H1 (cell line): ENCODE measurements at regions not wholly inside any gene's neighbourhood (a gene's known extent, or its start where the extent isn't known, plus 50 kb on each side); places are given as distances from the start of the nearest gene placed in this dataset.

ENCODE experiments used
- CTCF ChIA-PET: fragments of 300-600 bp; sonication (Branson Sonifier 250); formaldehyde crosslinking; loops from one replicate; lab custom pipeline; 2021; ENCODE audit not compliant: partially characterized antibody; lab: Charles Lee
- POLR2A ChIA-PET: fragments of 300-600 bp; sonication (Branson Sonifier 250); formaldehyde crosslinking; loops from one replicate; lab custom pipeline; 2021; ENCODE audit warnings: inconsistent platforms; ENCODE audit not compliant: partially characterized antibody; lab: Charles Lee
- DNase-seq, 2 experiments: peaks; one replicate each; pipeline versions ENCODE4 v3.0.0 to v3.0.0-alpha.2; 2010 to 2022; ENCODE audit warnings: low spot score in 2 of 2, low read depth in 1 of 2, mixed read lengths in 1 of 2
- FAIRE-seq: peaks from 2 replicates; lab custom pipeline; 2011; peaks lifted over from hg19 to GRCh38; lab: Jason Lieb, UNC
- H2AFZ ChIP-seq: 2 replicates; pipeline ENCODE4 v1.8.1; 2012; ENCODE audit warnings: low read length, inconsistent platforms
- H2AK5ac ChIP-seq: 2 replicates; pipeline ENCODE4 v1.6.1; 2013; ENCODE audit warnings: low read depth, low read length
- H2BK120ac ChIP-seq: replicated peaks from 2 replicates; pipeline ENCODE3; 2013; ENCODE audit warnings: low read depth, low read length, inconsistent platforms
- H2BK12ac ChIP-seq: 2 replicates; pipeline ENCODE4 v1.6.1; 2013; ENCODE audit warnings: low read depth, low read length
- H2BK15ac ChIP-seq: 2 replicates; pipeline ENCODE4 v1.6.1; 2013; ENCODE audit warnings: low read length
- H2BK20ac ChIP-seq: 2 replicates; pipeline ENCODE4 v1.6.1; 2013; ENCODE audit warnings: low read length
- H2BK5ac ChIP-seq: 2 replicates; pipeline ENCODE4 v1.6.1; 2013; ENCODE audit warnings: low read depth, low read length
- H3K14ac ChIP-seq: 2 replicates; pipeline ENCODE4 v1.6.1; 2013; ENCODE audit warnings: inconsistent platforms; ENCODE audit not compliant: insufficient read length
- H3K18ac ChIP-seq: 2 replicates; pipeline ENCODE4 v1.6.1; 2013; ENCODE audit warnings: low read length; ENCODE audit errors: extremely low read depth
- H3K23ac ChIP-seq: 2 replicates; pipeline ENCODE4 v1.6.1; 2013; ENCODE audit warnings: inconsistent platforms; ENCODE audit not compliant: insufficient read length
- H3K23me2 ChIP-seq: 2 replicates; pipeline ENCODE4 v1.6.1; 2013; ENCODE audit warnings: low read depth, low read length
- H3K27ac ChIP-seq: 2 replicates; pipeline ENCODE4 v1.6.1; 2011; ENCODE audit warnings: low read depth, low read length, inconsistent platforms
- H3K27me3 ChIP-seq, 4 experiments: replicated peaks in 1 of 4; 1 replicate in 1 of 4; 2 replicates in 3 of 4; pipeline versions ENCODE4 v1.6.1 to v1.8.1; 2011 to 2013; ENCODE audit warnings: low read length in 3 of 4, mild to moderate bottlenecking in 3 of 4, inconsistent platforms in 2 of 4, mixed read lengths in 2 of 4, moderate library complexity in 1 of 4; ENCODE audit not compliant: control insufficient read depth in 3 of 4, insufficient read depth in 3 of 4; ENCODE audit errors: extremely low read depth in 1 of 4
- H3K36me3 ChIP-seq, 4 experiments: 2 replicates each; pipeline versions ENCODE4 v1.6.1 to v1.8.1; 2011 to 2013; ENCODE audit warnings: mild to moderate bottlenecking in 4 of 4, low read length in 3 of 4, moderate library complexity in 2 of 4, control low read depth in 1 of 4, inconsistent platforms in 1 of 4; ENCODE audit not compliant: insufficient read depth in 4 of 4, control insufficient read depth in 2 of 4
- H3K4ac ChIP-seq: replicated peaks from 2 replicates; pipeline ENCODE3; 2013; ENCODE audit warnings: low read length, low read depth, mixed read lengths, inconsistent platforms; ENCODE audit not compliant: insufficient read length
- H3K4me1 ChIP-seq, 4 experiments: replicated peaks in 1 of 4; 1 replicate in 1 of 4; 2 replicates in 3 of 4; pipeline versions ENCODE4 v1.6.1 to v1.8.1; 2011 to 2013; ENCODE audit warnings: low read length in 3 of 4, inconsistent platforms in 2 of 4, mixed read lengths in 1 of 4; ENCODE audit not compliant: insufficient read depth in 4 of 4, control insufficient read depth in 3 of 4
- H3K4me2 ChIP-seq, 2 experiments: 2 replicates each; pipeline versions ENCODE4 v1.6.1 to v1.8.1; 2011 to 2013; ENCODE audit warnings: low read depth in 2 of 2, low read length in 2 of 2, control low read depth in 1 of 2, inconsistent platforms in 1 of 2, mild to moderate bottlenecking in 1 of 2; ENCODE audit not compliant: insufficient read depth in 1 of 2
- H3K4me3 ChIP-seq, 4 experiments: fragments of 200-600, 300-600 bp in 1 of 4; sonication (generic), shearing (Covaris generic), sonication (Bioruptor Twin) in 1 of 4; 2 replicates each; pipeline versions ENCODE4 v1.5.1 to v1.8.1; 2011 to 2016; ENCODE audit warnings: low read length in 4 of 4, low read depth in 3 of 4, control low read depth in 2 of 4, inconsistent platforms in 2 of 4, mild to moderate bottlenecking in 2 of 4, mixed read lengths in 1 of 4, moderate library complexity in 1 of 4; ENCODE audit not compliant: insufficient read depth in 2 of 4; ENCODE audit errors: extremely low read depth in 1 of 4
- H3K56ac ChIP-seq: replicated peaks from 2 replicates; pipeline ENCODE3; 2013; ENCODE audit warnings: low read depth, mild to moderate bottlenecking, mixed read lengths, low read length, inconsistent platforms; ENCODE audit not compliant: insufficient read length
- H3K79me1 ChIP-seq: 2 replicates; pipeline ENCODE4 v1.6.1; 2013; ENCODE audit warnings: low read depth, low read length, control low read depth
- H3K79me2 ChIP-seq, 2 experiments: 2 replicates each; pipeline versions ENCODE4 v1.6.1 to v1.8.1; 2012 to 2013; ENCODE audit warnings: low read length in 2 of 2, mild to moderate bottlenecking in 2 of 2, inconsistent platforms in 1 of 2; ENCODE audit not compliant: insufficient read depth in 2 of 2, control insufficient read depth in 1 of 2
- H3K9ac ChIP-seq, 4 experiments: replicated peaks in 1 of 4; 1 replicate in 1 of 4; 2 replicates in 3 of 4; pipeline versions ENCODE4 v1.6.1 to v1.8.1; 2011 to 2013; ENCODE audit warnings: low read depth in 3 of 4, low read length in 3 of 4, control low read depth in 2 of 4, mild to moderate bottlenecking in 2 of 4, moderate library complexity in 2 of 4, inconsistent platforms in 1 of 4; ENCODE audit errors: extremely low read depth in 1 of 4
- H3K9me3 ChIP-seq, 2 experiments: 2 replicates each; pipeline versions ENCODE4 v1.6.1 to v1.8.1; 2012 to 2013; ENCODE audit warnings: mild to moderate bottlenecking in 2 of 2, moderate library complexity in 2 of 2, control low read depth in 1 of 2, inconsistent platforms in 1 of 2, low read depth in 1 of 2, low read length in 1 of 2, mixed read lengths in 1 of 2; ENCODE audit not compliant: insufficient read depth in 2 of 2
- H4K20me1 ChIP-seq, 2 experiments: replicated peaks in 1 of 2; 2 replicates each; pipeline versions ENCODE3 to v1.8.1; 2011 to 2013; ENCODE audit warnings: inconsistent platforms in 2 of 2, low read length in 2 of 2, mild to moderate bottlenecking in 1 of 2; ENCODE audit not compliant: insufficient read depth in 2 of 2, control insufficient read depth in 1 of 2
- H4K5ac ChIP-seq: 2 replicates; pipeline ENCODE4 v1.6.1; 2013; ENCODE audit warnings: low read length, low read depth, mixed read lengths, inconsistent platforms; ENCODE audit not compliant: insufficient read length
- H4K8ac ChIP-seq: 2 replicates; pipeline ENCODE4 v1.8.0; 2013; ENCODE audit warnings: mild to moderate bottlenecking, moderate library complexity, low read length, inconsistent platforms; ENCODE audit not compliant: insufficient read depth; ENCODE audit errors: extremely low read depth
- H4K91ac ChIP-seq: replicated peaks from 2 replicates; pipeline ENCODE3; 2013; ENCODE audit warnings: low read length, mixed read lengths, inconsistent platforms; ENCODE audit not compliant: insufficient read length
- JUND ChIP-seq: IDR thresholded peaks from 2 replicates; pipeline ENCODE4 v1.6.1; 2011; ENCODE audit warnings: mild to moderate bottlenecking, improper control_type of control experiment, low read length
- POLR2A ChIP-seq, 2 experiments: IDR thresholded peaks; 1 replicate in 1 of 2; 2 replicates in 1 of 2; pipeline ENCODE4 v1.6.1; 2011; ENCODE audit warnings: low read depth in 2 of 2, low read length in 2 of 2, mild to moderate bottlenecking in 2 of 2; ENCODE audit errors: control extremely low read depth in 1 of 2
- RBBP5 ChIP-seq: IDR thresholded peaks from 2 replicates; pipeline ENCODE4 v1.7.1; 2012; ENCODE audit warnings: low read depth, mild to moderate bottlenecking, inconsistent platforms, low read length, moderate library complexity, borderline replicate concordance
- RNF2 ChIP-seq: fragments of 200-900, 300-1000 bp; sonication (generic); IDR thresholded peaks from 2 replicates; pipeline ENCODE4 v1.7.1; 2016; ENCODE audit warnings: borderline replicate concordance, low read depth, mild to moderate bottlenecking, antibody characterized with exemption, low read length; ENCODE audit not compliant: poor library complexity, severe bottlenecking; ENCODE audit errors: missing control alignments
- SIN3A ChIP-seq, 2 experiments: IDR thresholded peaks in 1 of 2; conservative IDR thresholded peaks in 1 of 2; 2 replicates each; pipeline ENCODE4 v1.6.1; 2011 to 2012; ENCODE audit warnings: low read length in 2 of 2, improper control_type of control experiment in 1 of 2, low read depth in 1 of 2, mild to moderate bottlenecking in 1 of 2
- SRF ChIP-seq: IDR thresholded peaks from 2 replicates; pipeline ENCODE4 v1.6.1; 2011; ENCODE audit warnings: mild to moderate bottlenecking, low read depth, low read length, moderate library complexity
- WGBS, 2 experiments: shearing (Covaris generic) in 1 of 2; methylation state at CpG; one replicate each; pipeline versions ENCODE4 v1.1.6 to v1.1.7; 2013 to 2015; ENCODE audit warnings: low lambda C conversion rate in 2 of 2, mixed read lengths in 2 of 2, inconsistent platforms in 1 of 2, low coverage in 1 of 2, missing lambda C conversion rate in 1 of 2; ENCODE audit not compliant: insufficient replicate concordance in 2 of 2, insufficient coverage in 1 of 2, insufficient read length in 1 of 2; ENCODE audit errors: extremely low coverage in 1 of 2, missing lambda C conversion rate in 1 of 2; 5-methylcytosine and 5-hydroxymethylcytosine counted together

DNA sequence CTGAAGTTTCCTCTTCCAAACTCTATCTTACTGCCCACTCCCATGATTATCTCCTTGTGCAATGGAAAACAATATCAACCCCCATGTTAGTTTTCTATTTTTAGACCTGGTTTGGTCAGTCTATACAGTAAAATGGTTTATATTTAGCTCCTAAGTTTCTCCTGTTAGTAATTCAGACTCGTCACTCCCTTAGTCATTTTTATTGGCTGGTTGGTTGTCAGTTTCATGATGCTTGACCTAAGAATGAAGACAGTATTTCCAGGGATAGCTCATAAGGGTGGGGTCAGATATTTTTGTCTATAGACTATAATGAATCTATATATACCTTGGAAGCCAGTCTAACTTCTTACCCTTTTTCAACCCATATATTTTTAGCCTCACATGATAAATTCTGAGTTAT, 61.4 kb upstream of the NEUROD1 start:
- Histone ChIP-seq H3K27ac (no peak overlapping the region), H2AFZ (no peak overlapping the region), H3K9ac (no peak overlapping the region), H3K23ac (no peak overlapping the region), H3K4me3 (no peak overlapping the region), H3K4me1 (no peaks in the 10 kb centered on the region), H2BK12ac (no peak overlapping the region), H3K4me2 (no peak overlapping the region), H2AK5ac (no peak overlapping the region), H2BK120ac (no peak overlapping the region), H3K9me3 (no peaks in the 10 kb centered on the region), H3K14ac (no peak overlapping the region), H3K23me2 (no peaks in the 10 kb centered on the region), H3K18ac (no peak overlapping the region), H3K36me3 (no peaks in the 10 kb centered on the region), H3K56ac (no peak overlapping the region), H3K79me1 (no peaks in the 10 kb centered on the region), H3K79me2 (no peaks in the 10 kb centered on the region), H2BK5ac (no peak overlapping the region), H2BK20ac (no peak overlapping the region), H4K8ac (no peak overlapping the region), H4K5ac (no peak overlapping the region), H4K20me1 (no peaks in the 10 kb centered on the region), H3K4ac (no peak overlapping the region), H2BK15ac (no peak overlapping the region), H3K27me3 (no peaks in the 10 kb centered on the region), H4K91ac (no peak overlapping the region)
- ChIA-PET POLR2A (no interaction called here), CTCF (interaction anchor here (0.6 to 6.1 kb wide), 16 partner anchors 9 to 725 kb away, joined by 3 to 101 read pairs (median 4); no protein-coding TSS in a partner anchor)
- DNase-seq (no peak), FAIRE-seq (no peak)
- 91% methylated on average over 1 of the region's 1 CpG; no CpG with 5 or more reads in 1 of the 2 experiments for WGBS, 2 experiments
- no peak for TF ChIP-seq SRF
- TF ChIP-seq POLR2A (IDR thresholded peaks at IDR 0.05; ENCODE audit: control extremely low read depth in 1 of 2, low read depth in 2 of 2, low read length in 2 of 2) = no peak
- no peak for TF ChIP-seq JUND
- TF ChIP-seq RBBP5 = no peak
- no peak for TF ChIP-seq SIN3A (conservative IDR thresholded peaks at IDR 0.05 in 1 of 2, IDR thresholded peaks at IDR 0.05 in 1 of 2; ENCODE audit: low read depth in 1 of 2, low read length in 2 of 2)
- TF ChIP-seq RNF2 = no peak
